Endothelial cell (in vitro differentiated cells): ENCODE measurements at regions not wholly inside any gene's neighbourhood (a gene's known extent, or its start where the extent isn't known, plus 50 kb on each side); places are given as distances from the start of the nearest gene placed in this dataset.

Experiments used
- DNase-seq: peaks from one replicate; pipeline ENCODE4 v3.0.0; 2021; ENCODE audit warnings: low spot score
- H3K27ac Mint-ChIP-seq: one replicate; pipeline ENCODE4 v1.8.0; 2021; ENCODE audit warnings: mixed read lengths, inconsistent platforms; ENCODE audit not compliant: unreplicated experiment
- H3K27me3 Mint-ChIP-seq: one replicate; pipeline ENCODE4 v1.8.0; 2021; ENCODE audit warnings: mild to moderate bottlenecking, moderate library complexity, mixed read lengths, inconsistent platforms; ENCODE audit not compliant: unreplicated experiment
- H3K36me3 Mint-ChIP-seq: one replicate; pipeline ENCODE4 v1.8.0; 2021; ENCODE audit warnings: mild to moderate bottlenecking, low read depth, mixed read lengths, inconsistent platforms; ENCODE audit not compliant: unreplicated experiment
- H3K4me1 Mint-ChIP-seq: one replicate; pipeline ENCODE4 v1.8.0; 2021; ENCODE audit warnings: mild to moderate bottlenecking, mixed read lengths, inconsistent platforms; ENCODE audit not compliant: unreplicated experiment
- H3K4me3 Mint-ChIP-seq: one replicate; pipeline ENCODE4 v1.8.0; 2021; ENCODE audit warnings: mild to moderate bottlenecking, mixed read lengths, inconsistent platforms; ENCODE audit not compliant: unreplicated experiment
- H3K9me3 Mint-ChIP-seq: one replicate; pipeline ENCODE4 v1.8.0; 2021; ENCODE audit warnings: mixed read lengths, inconsistent platforms; ENCODE audit not compliant: unreplicated experiment
- CTCF ChIP-seq: fragments of 200-600 bp; sonication (generic); IDR thresholded peaks from one replicate; pipeline ENCODE4 v1.5.0; 2021; ENCODE audit warnings: antibody characterized with exemption; ENCODE audit not compliant: unreplicated experiment

GRCh38 chr12:97184127-97184773 is 277.2 kb downstream of the NEDD1 start:
- H3K27me3 Mint-ChIP-seq: no peaks in the 10 kb centered on the region
- H3K4me1 Mint-ChIP-seq: no peaks in the 10 kb centered on the region
- no peaks in the 10 kb centered on the region for H3K9me3 Mint-ChIP-seq
- no peak overlapping the region for H3K27ac Mint-ChIP-seq
- DNase-seq: no peak
- H3K4me3 Mint-ChIP-seq: no peak overlapping the region
- no peak for TF ChIP-seq CTCF
- H3K36me3 Mint-ChIP-seq: no peaks in the 10 kb centered on the region

GRCh38 chr12:97185567-97185966 is 277.0 kb upstream of the RMST start:
- H3K4me1 Mint-ChIP-seq: no peaks in the 10 kb centered on the region
- no peak overlapping the region for H3K4me3 Mint-ChIP-seq
- no peaks in the 10 kb centered on the region for H3K36me3 Mint-ChIP-seq
- no peaks in the 10 kb centered on the region for H3K27me3 Mint-ChIP-seq
- no peak for TF ChIP-seq CTCF
- no peaks in the 10 kb centered on the region for H3K9me3 Mint-ChIP-seq
- no peak overlapping the region for H3K27ac Mint-ChIP-seq
- DNase-seq: no peak

- TF ChIP-seq CTCF: no peak
- Mint-ChIP-seq H3K9me3 (peaks cover 3% of the 10 kb centered on the region), H3K36me3 (no peaks in the 10 kb centered on the region), H3K27ac (no peak overlapping the region), H3K4me1 (no peaks in the 10 kb centered on the region), H3K4me3 (no peak overlapping the region), H3K27me3 (peaks cover 1% of the 10 kb centered on the region)
- DNase-seq: no peak
These were observed 268.1 kb upstream of the RMST start for GRCh38 chr12:97194546-97194945.

GRCh38 chr12:97200181-97200580 is 262.4 kb upstream of the RMST start:
- H3K36me3 Mint-ChIP-seq: no peaks in the 10 kb centered on the region
- H3K9me3 Mint-ChIP-seq: no peaks in the 10 kb centered on the region
- no peaks in the 10 kb centered on the region for H3K27me3 Mint-ChIP-seq
- no peak overlapping the region for H3K27ac Mint-ChIP-seq
- H3K4me3 Mint-ChIP-seq: no peak overlapping the region
- no peak for DNase-seq
- no peaks in the 10 kb centered on the region for H3K4me1 Mint-ChIP-seq
- TF ChIP-seq CTCF: no peak

GRCh38 chr12:97203408-97203807 is 259.2 kb upstream of the RMST start:
- no peak for DNase-seq
- no peak overlapping the region for H3K27ac Mint-ChIP-seq
- H3K36me3 Mint-ChIP-seq: no peaks in the 10 kb centered on the region
- no peak for TF ChIP-seq CTCF
- no peaks in the 10 kb centered on the region for H3K4me1 Mint-ChIP-seq
- no peak overlapping the region for H3K4me3 Mint-ChIP-seq
- H3K9me3 Mint-ChIP-seq: no peaks in the 10 kb centered on the region
- H3K27me3 Mint-ChIP-seq: no peaks in the 10 kb centered on the region
